GM21360 (cell line): ENCODE measurements at regions not wholly inside any gene's neighbourhood (a gene's known extent, or its start where the extent isn't known, plus 50 kb on each side); places are given as distances from the start of the nearest gene placed in this dataset.
"Not testable (repeated sequence)": the region's sequence is repeated elsewhere in the genome, so short reads cannot be mapped to it uniquely, and the experiment has no call there.

Experiments
- ATAC-seq: cut with Tn5 transposase; IDR thresholded peaks from one replicate; pipeline ENCODE4 v1.9.1; 2021; ENCODE audit warnings: mild to moderate bottlenecking, moderate library complexity; ENCODE audit not compliant: unreplicated experiment

DNA sequence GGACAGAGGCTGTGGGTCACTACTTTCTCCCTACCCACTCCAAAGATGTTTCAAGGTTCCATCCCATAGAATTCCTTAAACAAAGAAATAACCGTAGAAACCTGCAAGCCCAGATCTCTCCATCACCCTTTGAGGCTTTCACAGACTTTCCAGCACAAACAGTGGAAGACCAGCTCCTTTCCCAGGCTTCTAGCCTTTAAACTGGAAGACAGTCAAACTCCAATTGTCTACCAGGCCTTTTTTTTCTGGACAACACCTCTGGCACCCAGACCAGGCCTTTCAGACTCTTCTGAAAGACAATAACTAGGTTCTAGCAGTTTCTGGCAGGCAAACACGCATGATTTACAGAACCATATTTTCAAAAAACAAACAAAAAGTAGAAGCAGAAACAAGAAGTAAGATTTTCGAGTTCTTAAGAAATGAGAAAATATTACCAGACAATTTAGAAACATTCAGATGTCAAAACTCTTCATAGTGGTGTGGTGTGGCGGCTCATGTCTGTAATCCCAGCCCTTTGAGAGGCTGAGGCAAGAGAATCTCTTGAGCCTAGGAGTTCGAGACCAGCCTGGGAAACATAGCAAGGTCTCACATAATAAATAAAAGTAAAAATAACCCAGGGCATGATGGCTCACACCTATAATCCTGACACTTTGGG, 73.0 kb upstream of the EPCAM start:
- no peak for ATAC-seq

DNA sequence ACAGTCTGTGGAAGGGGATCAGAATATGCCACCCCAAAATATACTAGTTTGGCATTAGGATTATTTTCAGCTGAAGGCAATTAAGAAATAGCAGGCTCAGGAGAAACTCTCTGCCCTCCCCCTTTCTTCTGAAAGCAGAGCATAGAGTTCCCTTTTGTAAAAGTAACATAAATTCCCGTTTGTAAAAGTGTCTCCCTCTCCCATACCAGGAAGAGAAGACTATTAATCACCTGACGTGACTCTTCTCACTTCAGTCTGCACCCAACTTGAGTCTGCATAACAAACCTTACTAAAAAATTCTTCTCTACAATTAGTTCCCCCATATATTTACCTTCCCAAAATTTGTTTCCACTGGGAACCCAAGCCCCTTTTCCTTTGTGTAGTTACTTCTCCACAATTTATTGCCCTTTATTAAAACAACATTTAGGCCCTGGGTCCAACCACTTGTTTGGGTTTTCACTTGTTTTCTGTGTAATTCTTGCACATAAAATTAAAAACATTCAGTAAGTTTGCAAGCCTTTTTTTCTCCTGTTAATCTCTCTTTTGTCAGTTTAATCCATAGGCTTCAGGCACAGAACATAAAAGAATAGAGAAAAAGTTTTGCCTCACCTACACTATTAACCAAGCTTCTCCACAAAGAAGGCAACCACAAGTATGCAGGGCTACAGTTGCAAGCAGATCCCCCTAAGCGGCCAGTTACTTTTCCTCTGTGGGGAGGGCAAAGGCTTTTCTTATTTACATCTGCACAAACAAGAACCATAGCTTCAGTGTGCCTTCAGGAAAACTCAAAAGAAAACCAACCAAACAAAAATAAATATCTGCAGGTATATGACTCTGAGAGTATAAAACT, 73.8 kb upstream of the EPCAM start:
- no peak for ATAC-seq

- ATAC-seq = no peak
Measured at GRCh38 chr2:47293976-47294375, 75.1 kb upstream of the EPCAM start.

- no peak for ATAC-seq
Measured at GRCh38 chr2:47288864-47289263, 80.2 kb upstream of the EPCAM start.

DNA sequence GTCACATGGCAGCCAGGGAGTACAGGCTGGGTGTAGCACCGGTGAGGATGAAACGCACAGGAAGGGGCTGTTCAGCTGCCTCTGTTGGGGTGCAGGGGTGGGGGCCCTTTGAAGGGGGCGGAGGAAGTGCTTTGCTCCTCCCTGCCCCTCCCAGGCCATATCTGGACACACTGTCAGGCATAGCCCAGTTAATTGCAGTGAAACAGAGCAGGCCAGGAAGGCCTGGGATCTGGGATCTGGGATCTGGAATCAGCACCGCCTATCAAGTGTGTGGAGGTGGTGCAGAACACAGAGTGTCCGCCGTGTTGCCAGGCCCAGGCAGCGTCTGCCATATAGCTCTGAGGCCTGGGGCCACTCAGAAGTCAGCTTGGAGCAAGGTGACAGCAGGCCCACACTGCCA, 85.5 kb upstream of the EPCAM start:
- no peak for ATAC-seq

DNA sequence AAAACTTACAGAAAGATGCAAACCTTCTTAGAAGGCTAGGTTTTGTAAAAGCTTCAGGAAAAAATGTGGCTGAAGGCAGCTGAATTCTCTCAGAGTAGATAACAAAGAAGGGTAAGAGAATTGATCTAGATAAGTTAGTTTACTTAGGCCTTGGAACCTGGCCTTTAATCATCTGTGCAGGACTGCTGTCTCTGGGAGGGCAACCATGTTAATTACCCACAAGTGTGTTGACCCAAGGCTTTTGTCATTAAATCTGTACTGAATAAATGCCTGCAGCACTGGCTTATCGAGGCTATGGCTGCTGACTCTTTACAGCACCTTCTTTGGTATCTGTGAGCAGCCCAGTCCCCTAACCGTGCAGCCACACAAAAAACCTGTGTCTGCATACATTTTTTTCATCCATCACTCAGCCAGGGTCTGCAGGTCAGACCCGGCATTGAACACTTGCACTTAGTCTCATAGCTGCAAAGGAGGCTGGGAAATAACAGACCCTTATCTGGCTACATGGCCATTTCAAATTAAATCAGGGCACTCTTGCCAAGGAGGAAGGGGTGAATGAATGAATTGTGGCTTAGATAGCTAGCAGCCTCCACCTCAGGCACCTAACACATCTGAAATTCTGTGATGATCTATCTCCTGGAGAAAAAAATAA, 86.4 kb upstream of the EPCAM start:
- no peak for ATAC-seq

GRCh38 chr2:47279525-47279924, 89.6 kb upstream of the EPCAM start:
- ATAC-seq = not testable (repeated sequence)

DNA sequence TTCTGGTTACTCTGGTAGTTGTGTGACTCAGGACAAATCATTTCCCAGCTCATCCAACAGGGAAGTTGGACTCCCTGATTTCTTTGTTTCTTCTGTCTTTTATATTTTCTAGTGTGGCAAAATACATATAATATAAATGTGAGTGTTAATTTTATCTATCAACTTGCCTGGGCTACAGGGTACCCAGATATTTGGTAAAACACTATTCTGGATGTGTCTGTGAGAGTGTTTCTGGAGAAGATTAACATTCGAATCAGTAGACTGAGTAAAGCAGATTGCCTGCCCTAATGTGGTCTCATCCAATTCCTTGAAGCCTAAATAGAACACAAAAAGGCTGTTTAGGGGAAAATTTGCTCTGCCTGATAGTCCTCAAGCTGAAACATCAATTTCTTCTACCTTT, 91.1 kb upstream of the EPCAM start:
- no peak for ATAC-seq

DNA sequence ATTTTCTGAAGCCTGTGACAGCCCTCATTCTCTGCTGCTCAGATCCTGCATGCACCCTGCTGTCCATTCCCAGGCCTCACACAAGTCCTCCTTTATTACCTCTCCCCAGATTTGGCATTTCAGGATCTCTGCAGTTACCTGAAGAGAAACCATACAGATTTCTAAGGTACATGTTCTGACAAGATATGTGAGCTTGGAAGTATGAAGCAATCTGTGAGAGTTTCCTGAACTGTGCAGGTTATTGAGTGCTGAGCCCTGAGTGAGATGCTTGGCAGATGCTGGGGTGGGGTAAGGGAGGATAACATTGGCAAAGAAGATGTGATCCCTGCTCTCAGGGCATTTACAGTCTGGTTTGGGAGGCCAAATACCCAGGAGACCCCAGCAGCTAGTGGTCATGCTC, 91.9 kb upstream of the EPCAM start:
- no peak for ATAC-seq

DNA sequence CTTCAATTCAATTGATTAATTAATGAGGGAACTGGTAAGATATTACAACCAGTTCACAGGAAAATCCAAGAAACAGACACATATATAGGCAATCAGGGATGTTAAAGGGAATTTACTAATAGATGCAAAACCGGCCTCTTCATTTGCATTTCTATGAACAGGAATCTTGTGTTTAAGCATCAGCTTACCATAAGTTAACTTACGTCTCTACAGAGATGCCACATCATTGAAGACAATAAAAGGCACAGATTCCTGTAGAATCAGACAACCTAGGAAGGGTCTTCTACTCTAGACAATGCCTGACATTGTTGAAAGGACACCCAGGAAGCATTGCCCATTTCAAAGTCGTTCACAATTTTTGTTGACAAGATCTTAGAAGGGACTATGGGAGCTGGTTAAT, 93.0 kb upstream of the EPCAM start:
- no peak for ATAC-seq

DNA sequence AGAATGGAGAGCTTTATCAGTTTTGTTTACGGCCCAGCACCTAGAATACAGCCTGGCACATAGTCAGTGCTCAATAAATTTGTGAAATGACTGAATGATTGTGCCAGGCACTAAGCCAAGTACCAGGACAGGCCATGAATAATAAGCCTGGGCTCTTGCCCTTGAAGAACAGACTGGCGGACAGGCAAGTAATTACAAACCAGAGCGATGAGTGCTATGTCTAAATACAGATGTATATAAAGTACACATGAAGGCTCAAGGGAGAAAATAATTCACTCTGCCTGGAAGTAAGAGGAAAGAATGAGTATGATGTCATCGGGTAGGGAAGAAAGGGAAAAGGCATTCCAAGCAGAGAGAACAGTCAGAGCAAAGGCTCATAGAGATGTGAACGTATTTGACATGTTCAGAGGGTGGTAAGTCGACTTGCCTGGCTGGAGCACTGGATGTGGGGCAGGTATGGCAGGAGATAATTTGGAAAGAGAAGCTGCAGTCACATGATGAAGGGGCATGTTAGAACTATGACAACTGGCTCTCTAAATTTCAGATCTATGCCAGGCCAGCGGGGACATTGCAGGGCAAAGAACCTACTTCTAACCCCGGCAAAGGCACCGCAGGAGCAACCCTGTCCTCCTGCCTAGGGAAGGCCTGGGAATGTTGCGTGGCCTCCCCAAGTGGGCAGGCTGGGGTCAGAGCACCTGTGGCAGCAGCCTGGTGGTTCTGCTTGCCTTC, 94.9 kb upstream of the EPCAM start:
- ATAC-seq = no peak

GRCh38 chr2:47272905-47273758, 96.0 kb upstream of the EPCAM start:
- ATAC-seq = no peak

- peak; percentile 86 for ATAC-seq
Measured at GRCh38 chr2:47272031-47272864, 95.9 kb upstream of the CALM2 start.

DNA sequence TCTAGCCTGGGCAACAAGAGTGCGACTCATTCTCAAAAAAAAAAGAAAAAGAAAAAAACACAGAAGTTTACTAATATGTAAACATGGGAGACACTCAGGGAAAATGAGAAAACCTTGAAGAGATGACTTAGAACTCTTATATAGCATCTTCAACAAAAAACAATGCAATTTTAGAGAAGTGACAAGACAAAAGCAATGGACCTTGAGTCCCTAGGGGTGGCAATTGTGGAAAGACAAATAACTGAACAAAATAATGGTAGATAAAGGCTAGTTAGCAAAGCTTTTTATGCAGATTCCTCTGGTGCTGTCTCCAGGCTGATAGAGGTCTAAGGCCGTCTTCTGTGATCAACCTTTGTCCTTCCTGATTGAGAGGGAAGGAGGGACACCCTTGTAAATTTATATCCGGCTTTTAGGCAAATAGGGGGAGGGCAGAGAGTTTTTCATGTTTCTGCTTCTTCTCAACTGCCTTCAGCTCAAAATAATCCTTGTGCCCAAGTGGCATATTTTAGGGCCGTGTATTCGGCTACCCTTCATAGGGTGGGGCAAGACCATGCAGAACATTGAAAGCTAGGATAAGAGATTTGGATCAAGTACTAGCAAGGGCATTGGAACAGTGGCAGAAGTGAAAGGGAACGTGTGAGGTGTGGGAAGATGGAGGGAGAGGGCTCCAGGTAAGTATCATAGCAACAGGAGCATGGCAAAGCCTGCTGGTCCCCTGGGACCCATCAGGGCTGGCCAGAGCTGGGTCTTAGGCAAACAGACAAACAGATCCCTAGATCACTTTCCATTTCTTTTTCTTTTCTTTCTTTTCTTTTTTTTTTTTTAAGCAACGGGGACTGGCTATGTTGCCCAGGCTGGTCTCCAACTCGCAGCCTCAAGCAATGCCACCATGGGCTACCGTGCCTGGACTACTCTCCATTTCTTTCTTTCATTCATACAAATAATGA, 95.0 kb upstream of the CALM2 start:
- ATAC-seq = no peak

GRCh38 chr2:47270421-47270820, 94.1 kb upstream of the CALM2 start:
- no peak for ATAC-seq

- ATAC-seq = no peak
Measured at GRCh38 chr2:47269316-47270232, 93.3 kb upstream of the CALM2 start.

- ATAC-seq = no peak
Measured at GRCh38 chr2:47267711-47268086, 91.4 kb upstream of the CALM2 start.
